Pancreas (tissue), 10 donors: ENCODE measurements at regions not wholly inside any gene's neighbourhood (a gene's known extent, or its start where the extent isn't known, plus 50 kb on each side); places are given as distances from the start of the nearest gene placed in this dataset.
A peak's percentile ranks its signal among the peaks of the same experiment; 100 is the strongest.
"Not testable (repeated sequence)": the region's sequence is repeated elsewhere in the genome, so short reads cannot be mapped to it uniquely, and the experiment has no call there.

Source experiments
- ATAC-seq, 4 donors: fragments of 200-7000 bp; cut with Tn5 transposase; one replicate each; pipeline versions ENCODE4 v1.8.0 to v1.9.1; 2020; ENCODE audit warnings: mild to moderate bottlenecking in 4 of 4, moderate library complexity in 4 of 4
- DNase-seq, 6 donors: peaks; one replicate each; pipeline ENCODE4 v3.0.0-alpha.2; 2020
- FAIRE-seq: peaks from 2 replicates; lab custom pipeline; 2012; peaks lifted over from hg19 to GRCh38; lab: Jason Lieb, UNC
- H3K27ac ChIP-seq, 4 donors: fragments of 200-600 bp; sonication (generic); 1 replicate in 3 of 4; 2 replicates in 1 of 4; pipeline versions ENCODE4 v1.5.0 to v1.8.0; 2020
- H3K27me3 ChIP-seq, 4 donors: fragments of 200-600 bp; one replicate each; pipeline ENCODE4 v1.8.0; 2021
- H3K36me3 ChIP-seq, 3 donors: fragments of 200-600 bp; sonication (generic) in 1 of 3; one replicate each; pipeline versions ENCODE4 v1.5.0 to v1.8.0; 2020 to 2021
- H3K4me1 ChIP-seq, 3 donors: fragments of 200-600 bp; one replicate each; pipeline ENCODE4 v1.8.0; 2021
- H3K4me3 ChIP-seq, 4 donors: fragments of 200-600 bp; sonication (generic) in 2 of 4; one replicate each; pipeline versions ENCODE4 v1.5.0 to v1.8.0; 2020 to 2021
- H3K9me3 ChIP-seq, 4 donors: fragments of 200-600 bp; one replicate each; pipeline ENCODE4 v1.8.0; 2021
- CTCF ChIP-seq, 4 donors: fragments of 200-600 bp; sonication (generic) in 3 of 4; IDR thresholded peaks; one replicate each; pipeline versions ENCODE4 v1.5.0 to v1.8.0; 2021; ENCODE audit warnings: antibody characterized with exemption in 4 of 4
- WGBS, 2 donors: extraction: QIAGEN DNeasy Blood & Tissue Kit; methylation state at CpG; one replicate each; pipeline ENCODE4 v1.1.7; 2013; 5-methylcytosine and 5-hydroxymethylcytosine counted together
- intact Hi-C, 3 donors: fragments of 100-400 bp; cut with DNase I; formaldehyde crosslinking; loops; one replicate each; pipeline versions ENCODE4 v1.11.1 to v1.14.2; 2022
- microRNA-seq, 2 donors: library from miRNA; unstranded; fragments of <30 nt; microRNA quantifications; one replicate each; pipeline versions ENCODE4 to v1.1.0, GENCODE V29; 2019 to 2020
- donor health status: healthy with polysubstance abuse.
- donor health status: DM: no; HTN: no; CAD: no; lungs with moderate emphysema.
- donor health status: DM: no; HTN: no; CAD: no.
- donor health status: control.
- donor health status: control.
- donor health status: Bipolar disorder and iron deficiency.
- donor health status: DM: yes; HTN: yes; CAD: no.
- donor health status: DM: no; HTN: no; CAD: no.
- donor health status: DM: no; HTN: no; CAD: no.
- donor health status: DM: yes; HTN: yes; CAD: no.

GRCh38 chr11:79501707-79502106 is 60.9 kb upstream of the TENM4 start:
- Histone ChIP-seq H3K4me3 (no peak overlapping the region), H3K27me3 (no peaks in the 10 kb centered on the region), H3K4me1 (no peaks in the 10 kb centered on the region), H3K36me3 (no peaks in the 10 kb centered on the region), H3K27ac (no peak overlapping the region), H3K9me3 (no peaks in the 10 kb centered on the region)
- FAIRE-seq (no peak), DNase-seq (no peak), ATAC-seq (no peak)
- intact Hi-C loops = no loop called here
- TF ChIP-seq CTCF (IDR thresholded peaks at IDR 0.05) = no peak
- WGBS, 2 donors = 75 to 83% methylated on average over 4 of the region's 4 CpGs

GRCh38 chr11:79499929-79500328 is 59.1 kb upstream of the TENM4 start:
- intact Hi-C loops = loop anchor here in 1 of 3 donors (10.0 kb wide), 1 partner anchor 855 kb away; no protein-coding TSS in a partner anchor
- not testable (repeated sequence) for H3K27me3 ChIP-seq, FAIRE-seq

GRCh38 chr11:79498667-79499066 is 57.8 kb upstream of the TENM4 start:
- FAIRE-seq (no peak), ATAC-seq (no peak), DNase-seq (no peak)
- H3K4me3 ChIP-seq = no peak overlapping the region
- no peaks in the 10 kb centered on the region for H3K36me3 ChIP-seq
- intact Hi-C loops = loop anchor here in 1 of 3 donors (10.0 kb wide), 1 partner anchor 854 kb away; no protein-coding TSS in a partner anchor
- no peaks in the 10 kb centered on the region for H3K27me3 ChIP-seq
- no peaks in the 10 kb centered on the region for H3K9me3 ChIP-seq
- 55 to 65% methylated on average over 4 of the region's 4 CpGs for whole genome bisulfite sequencing, 2 donors
- no peak for TF ChIP-seq CTCF (IDR thresholded peaks at IDR 0.05)
- H3K27ac ChIP-seq = no peak overlapping the region
- no peaks in the 10 kb centered on the region for H3K4me1 ChIP-seq

More at GRCh38 chr11:79499929-79500328, 59.1 kb upstream of the TENM4 start:
- not testable (repeated sequence) for ATAC-seq, H3K4me1 ChIP-seq, H3K36me3 ChIP-seq, H3K9me3 ChIP-seq, H3K4me3 ChIP-seq, DNase-seq, H3K27ac ChIP-seq
- WGBS, 2 donors = 86 to 97% methylated on average over 6 to 30 of the region's 30 CpGs

GRCh38 chr11:79493555-79494171 is 52.8 kb upstream of the TENM4 start:
- Histone ChIP-seq H3K27ac (no peak overlapping the region), H3K9me3 (no peaks in the 10 kb centered on the region), H3K4me3 (no peak overlapping the region), H3K4me1 (no peaks in the 10 kb centered on the region), H3K36me3 (no peaks in the 10 kb centered on the region), H3K27me3 (no peaks in the 10 kb centered on the region)
- DNase-seq = peak; percentile 43 to 87 (median 72)
- WGBS, 2 donors = 19 to 25% methylated on average over 11 of the region's 11 CpGs
- peak; percentile 35 to 91 (median 86) for ATAC-seq
- FAIRE-seq = no peak
- TF ChIP-seq CTCF (IDR thresholded peaks at IDR 0.05) = peak; percentile 79 to 92 (median 86)
- intact Hi-C loops = loop anchor here in 1 of 3 donors (10.0 kb wide), 1 partner anchor 849 kb away; no protein-coding TSS in a partner anchor

- H3K4me1 ChIP-seq = no peaks in the 10 kb centered on the region
- H3K4me3 ChIP-seq = no peak overlapping the region
- ATAC-seq (no peak), FAIRE-seq (no peak), DNase-seq (no peak)
- no peak overlapping the region for H3K27ac ChIP-seq
- H3K9me3 ChIP-seq = no peaks in the 10 kb centered on the region
- TF ChIP-seq CTCF (IDR thresholded peaks at IDR 0.05) = no peak
- H3K27me3 ChIP-seq = no peaks in the 10 kb centered on the region
- 64 to 74% methylated on average over 4 of the region's 4 CpGs for WGBS, 2 donors
- H3K36me3 ChIP-seq = no peaks in the 10 kb centered on the region
- intact Hi-C loops = loop anchor here in 1 of 3 donors (10.0 kb wide), 1 partner anchor 847 kb away; no protein-coding TSS in a partner anchor
Measured at GRCh38 chr11:79492008-79492407, 51.2 kb upstream of the TENM4 start.

Small RNA genes lying in the stretch of these regions (microRNA-seq; reads per million reads assigned to microRNA genes)
- 0 reads per million in 2 donors for gene MIR4300
